Suppressor macrophage treated with lipopolysaccharide for 1 hour (primary cell): ENCODE measurements at regions not wholly inside any gene's neighbourhood (a gene's known extent, or its start where the extent isn't known, plus 50 kb on each side); places are given as distances from the start of the nearest gene placed in this dataset.
"Not testable (repeated sequence)": the region's sequence is repeated elsewhere in the genome, so short reads cannot be mapped to it uniquely, and the experiment has no call there.

ENCODE experiments used
- DNase-seq, 3 donors: peaks; one replicate each; pipeline ENCODE4 v3.0.0-alpha.2; 2020 to 2022

DNA sequence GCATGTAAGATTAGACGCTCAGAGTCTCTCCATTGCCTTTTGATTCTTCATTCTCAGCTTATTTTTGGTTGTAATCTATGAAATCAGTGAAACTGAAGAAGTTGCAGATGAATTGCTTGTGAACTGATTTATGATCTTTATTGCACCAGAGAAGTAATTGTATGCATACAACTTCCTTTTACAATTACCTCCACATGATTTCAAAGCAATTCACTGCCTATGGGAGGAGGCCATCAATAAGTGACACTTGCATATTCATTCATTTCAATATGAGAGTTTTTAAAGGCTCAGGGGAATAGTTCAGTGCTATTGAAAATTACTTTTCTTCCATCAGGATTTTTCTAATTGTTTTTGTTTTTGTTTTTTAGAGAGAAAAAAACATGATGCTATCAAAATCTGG lies 222.3 kb downstream of the NKX6-1 start:
- DNase-seq, result no peak

- DNase-seq, result no peak
Measured at GRCh38 chr4:84269536-84270044, 229.5 kb downstream of the NKX6-1 start.

GRCh38 chr4:84264652-84265051 lies 234.4 kb downstream of the NKX6-1 start:
- DNase-seq, result no peak

GRCh38 chr4:84263415-84263814 lies 235.7 kb downstream of the NKX6-1 start:
- no peak for DNase-seq

DNA sequence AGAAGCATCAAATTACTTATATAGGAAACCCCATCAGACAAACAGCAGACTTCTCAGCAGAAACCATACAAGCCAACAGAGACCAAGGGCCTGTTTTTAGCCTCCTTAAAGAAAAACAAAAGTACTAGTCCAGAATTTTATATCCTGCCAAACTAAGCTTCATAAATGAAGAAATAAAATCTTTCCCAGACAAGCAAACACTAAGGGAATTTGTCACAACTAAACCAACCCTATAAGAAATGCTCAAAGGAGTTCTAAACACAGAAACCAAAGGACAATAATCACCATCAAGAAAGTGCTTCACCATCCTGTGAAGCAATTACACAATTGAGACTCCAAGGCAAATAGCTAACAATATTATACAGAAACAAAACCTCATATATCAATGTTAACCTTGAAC lies 238.6 kb downstream of the NKX6-1 start:
- no peak for DNase-seq

GRCh38 chr4:84258905-84259830 lies 239.9 kb downstream of the NKX6-1 start:
- DNase-seq, result peak; percentile 36 to 47 (median 38)

GRCh38 chr4:84254537-84254936 lies 244.6 kb downstream of the NKX6-1 start:
- DNase-seq, result no peak

- DNase-seq, result no peak
Measured at GRCh38 chr4:84249521-84249920, 249.6 kb downstream of the NKX6-1 start.

DNA sequence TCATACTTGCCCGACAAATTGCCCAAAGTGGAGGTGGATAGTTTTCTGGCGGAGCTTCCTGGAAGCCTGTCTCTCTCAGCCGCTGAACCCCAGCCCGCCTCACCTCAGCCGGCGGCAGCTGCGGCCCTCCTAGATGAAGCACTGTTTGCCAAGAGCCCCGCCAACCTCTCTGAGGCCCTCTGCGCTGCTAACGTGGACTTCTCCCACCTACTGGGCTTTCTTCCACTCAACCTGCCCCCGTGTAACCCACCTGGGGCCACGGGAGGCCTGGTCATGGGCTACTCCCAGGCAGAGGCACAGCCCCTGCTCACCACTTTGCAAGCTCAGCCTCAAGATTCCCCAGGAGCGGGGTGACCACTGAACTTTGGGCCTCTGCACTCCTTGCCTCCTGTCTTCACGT lies 254.1 kb downstream of the NKX6-1 start:
- DNase-seq, result not testable (repeated sequence)

GRCh38 chr4:84244346-84244801 lies 254.7 kb downstream of the NKX6-1 start:
- not testable (repeated sequence) for DNase-seq

GRCh38 chr4:84243685-84244084 lies 255.4 kb downstream of the NKX6-1 start:
- no peak for DNase-seq

DNA sequence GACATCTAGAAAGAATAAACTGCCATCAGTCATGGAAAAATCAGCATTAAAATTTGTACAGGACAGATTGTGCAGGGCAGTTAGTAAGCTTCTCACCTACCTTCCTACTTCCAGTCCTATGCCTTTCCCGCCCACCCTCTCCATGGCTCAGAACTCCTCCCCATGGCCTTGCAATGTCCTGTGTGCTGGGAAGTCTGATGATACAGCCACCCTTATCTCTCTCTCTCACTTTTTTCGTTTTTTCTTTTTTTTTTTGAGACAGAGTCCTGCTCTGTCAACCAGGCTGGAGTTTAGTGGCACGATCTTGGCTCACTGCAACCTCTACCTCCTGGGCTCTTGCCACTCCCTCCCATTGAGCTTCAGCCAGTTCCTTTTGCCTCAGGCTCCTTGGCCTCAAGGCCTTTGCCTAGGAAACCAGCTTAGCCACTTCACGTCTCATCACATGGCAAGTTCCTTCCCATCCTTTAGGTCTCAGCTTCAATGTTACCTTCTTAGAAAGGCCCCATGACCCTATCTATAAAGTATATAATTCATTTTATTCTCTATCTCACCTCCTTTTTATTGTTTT lies 259.7 kb downstream of the NKX6-1 start:
- no peak for DNase-seq

DNA sequence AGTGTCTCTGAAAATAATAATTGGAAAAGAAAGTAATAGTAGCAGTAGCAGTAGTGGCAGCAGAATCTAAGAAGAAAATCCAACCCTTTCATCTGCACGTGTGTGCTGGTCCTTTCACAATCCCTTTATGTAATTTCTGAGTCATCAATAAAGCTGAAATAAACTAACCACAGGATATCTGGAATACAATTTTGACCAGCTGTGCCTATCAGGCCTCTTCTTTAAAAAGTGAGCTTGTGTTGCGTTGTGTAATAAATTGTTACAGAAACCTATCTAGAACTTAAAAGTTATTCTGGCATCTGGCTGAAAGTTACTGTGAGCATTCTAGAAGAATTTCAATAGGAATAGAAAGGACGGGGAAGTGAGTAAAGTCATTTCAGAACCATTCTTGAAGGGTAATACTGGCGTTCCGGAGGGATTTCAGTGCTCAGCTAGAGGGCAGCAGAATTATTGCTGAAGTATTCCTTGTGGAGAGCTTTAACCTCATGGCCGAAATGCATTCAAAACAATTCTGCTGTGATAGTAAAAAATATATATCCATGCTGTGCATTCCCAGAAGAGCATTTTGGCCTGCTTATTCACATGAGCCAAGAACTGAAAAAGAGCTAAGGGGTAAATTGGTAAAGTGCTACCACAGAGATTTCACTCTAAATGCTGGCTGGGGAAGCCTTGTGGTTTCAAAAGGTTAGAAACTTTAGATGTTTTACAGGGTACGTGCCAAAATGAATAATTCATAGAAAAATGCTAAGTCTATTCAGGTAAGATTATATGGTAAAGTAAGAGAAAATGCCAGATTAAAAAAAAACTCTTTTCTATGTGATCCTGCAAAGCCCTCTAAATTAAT lies 260.6 kb downstream of the NKX6-1 start:
- DNase-seq, result no peak

DNA sequence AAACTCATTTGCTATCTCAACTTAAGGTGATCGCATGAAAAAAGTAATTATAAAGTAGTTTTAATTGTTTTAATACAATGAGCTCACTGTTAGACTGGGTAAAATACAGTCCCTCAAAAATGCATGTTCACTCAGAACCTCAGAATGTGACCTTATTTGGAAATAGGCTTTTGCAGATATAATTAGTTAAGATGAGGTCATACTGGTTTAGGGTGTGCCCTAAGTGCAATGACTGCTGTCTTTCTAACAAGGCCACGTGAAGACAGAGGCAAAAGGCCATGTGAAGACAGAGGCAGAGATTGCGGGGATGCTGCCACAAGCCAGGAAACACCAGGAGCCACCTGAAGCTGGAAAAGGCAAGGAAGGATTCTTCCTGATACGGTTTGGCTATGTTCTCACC lies 262.1 kb downstream of the NKX6-1 start:
- no peak for DNase-seq

DNA sequence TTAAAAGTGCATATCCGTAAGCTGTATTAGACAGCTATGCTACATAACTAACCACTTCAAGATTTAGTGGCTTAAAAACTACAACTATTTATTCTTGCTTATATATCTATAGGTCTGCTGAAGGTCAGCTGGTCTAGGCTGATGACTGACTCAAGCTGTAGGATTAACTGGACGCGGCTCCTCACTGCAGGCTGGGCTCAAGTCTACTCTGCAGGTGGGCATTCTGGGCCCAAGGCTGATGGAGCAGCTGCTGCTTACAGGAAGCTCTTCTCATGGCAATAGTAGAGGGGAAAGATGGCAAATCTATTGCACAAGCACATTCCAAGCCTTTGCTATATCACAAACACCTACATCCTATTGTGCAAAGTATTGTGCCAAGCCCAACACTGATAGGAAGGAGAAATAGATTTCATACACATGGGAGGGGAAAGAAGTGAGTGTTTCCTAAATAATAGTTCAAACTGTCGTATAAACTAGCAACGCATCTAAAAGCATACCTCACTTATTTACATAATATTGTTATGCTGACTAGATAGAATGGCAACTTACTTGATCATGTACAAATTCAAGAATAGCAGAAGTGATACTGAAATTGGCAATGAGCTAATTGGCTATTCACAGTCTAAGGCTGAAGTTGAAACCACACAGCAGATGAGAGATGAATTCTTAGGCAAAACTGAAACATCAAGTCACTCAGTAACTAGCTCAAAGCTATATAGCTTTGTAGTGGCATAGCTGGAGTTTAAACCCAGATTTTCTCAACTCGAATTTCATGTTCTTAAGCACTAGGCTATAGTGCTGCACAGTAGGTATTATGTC lies 263.8 kb downstream of the NKX6-1 start:
- no peak for DNase-seq

GRCh38 chr4:84232309-84233095 lies 266.6 kb downstream of the NKX6-1 start:
- no peak for DNase-seq

- no peak for DNase-seq
Measured at GRCh38 chr4:84231539-84232055, 267.5 kb downstream of the NKX6-1 start.

DNA sequence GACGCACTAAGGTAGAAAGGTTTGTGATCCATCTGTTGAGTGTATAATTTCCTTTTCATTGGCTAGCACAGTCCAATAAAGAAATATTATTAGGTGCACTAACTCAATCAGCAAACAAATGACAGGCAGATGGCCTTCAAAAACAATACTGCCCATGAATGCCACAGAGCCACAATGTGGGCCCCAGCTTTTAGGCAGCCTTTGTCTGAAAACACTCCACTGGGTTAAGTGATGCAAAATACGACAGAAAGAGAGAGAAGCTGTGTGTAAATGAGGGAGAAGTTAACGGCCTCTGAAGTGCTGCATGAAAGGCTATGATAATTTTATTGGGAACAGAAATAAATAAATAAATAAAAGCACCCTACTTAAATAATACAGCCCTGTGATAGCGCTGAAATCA lies 274.6 kb downstream of the NKX6-1 start:
- no peak for DNase-seq

- no peak for DNase-seq
Measured at GRCh38 chr4:84221704-84222103, 277.4 kb downstream of the NKX6-1 start.

GRCh38 chr4:84220990-84221389 lies 278.1 kb downstream of the NKX6-1 start:
- no peak for DNase-seq

DNA sequence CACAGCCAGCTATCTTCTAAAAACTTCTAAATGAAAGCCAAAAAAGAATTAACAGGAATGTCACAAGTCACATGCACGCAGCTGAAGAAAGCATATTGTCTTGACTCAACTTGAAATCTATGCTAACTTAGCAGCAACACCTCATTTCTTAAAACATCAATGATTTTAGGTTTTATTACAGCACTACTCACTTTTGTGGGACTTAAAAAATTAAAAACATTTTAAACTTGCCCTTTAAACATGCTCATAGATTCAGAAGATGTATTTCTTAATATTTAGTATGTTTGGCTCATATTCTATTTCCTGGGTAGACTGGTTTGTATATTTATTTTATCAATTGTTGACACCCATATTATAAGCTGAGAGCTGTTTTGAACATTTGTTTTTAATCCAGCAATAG lies 279.4 kb downstream of the NKX6-1 start:
- no peak for DNase-seq
